ENCODE measurements at regions not wholly inside any gene's neighbourhood (a gene's known extent, or its start where the extent isn't known, plus 50 kb on each side); places are given as distances from the start of the nearest gene placed in this dataset.

- DNase-seq (no peak), ATAC-seq (no peak)
- H3K27me3 ChIP-seq: no peaks in the 10 kb centered on the region
- no peak overlapping the region for H3K27ac ChIP-seq
- 61% methylated on average over 3 of the region's 3 CpGs for WGBS (ENCODE audit: insufficient coverage, low coverage, low lambda C conversion rate, missing lambda C conversion rate)
- no peaks in the 10 kb centered on the region for H3K36me3 ChIP-seq
- intact Hi-C loops (cut with DNase I): no loop called here
- H3K4me1 ChIP-seq: no peaks in the 10 kb centered on the region
- no peaks in the 10 kb centered on the region for H3K9me3 ChIP-seq
- TF ChIP-seq CTCF (IDR thresholded peaks at IDR 0.05) (no peak), POLR2A (IDR thresholded peaks at IDR 0.05) (no peak)
- no peak overlapping the region for H3K4me3 ChIP-seq
Measured at GRCh38 chr10:23820792-23821191, 381.9 kb downstream of the OTUD1 start.

- Histone ChIP-seq H3K4me1 (no peaks in the 10 kb centered on the region), H3K36me3 (no peaks in the 10 kb centered on the region), H3K4me3 (no peak overlapping the region), H3K27ac (no peak overlapping the region), H3K27me3 (no peaks in the 10 kb centered on the region), H3K9me3 (no peaks in the 10 kb centered on the region)
- 59% methylated on average over 4 of the region's 4 CpGs for WGBS (ENCODE audit: insufficient coverage, low coverage, low lambda C conversion rate, missing lambda C conversion rate)
- TF ChIP-seq CTCF (IDR thresholded peaks at IDR 0.05): no peak
- no peak for TF ChIP-seq POLR2A (IDR thresholded peaks at IDR 0.05)
- ATAC-seq (no peak), DNase-seq (no peak)
- intact Hi-C loops (cut with DNase I): no loop called here
Measured at GRCh38 chr10:23824822-23825221, 384.1 kb upstream of the KIAA1217 start.

- H3K36me3 ChIP-seq: no peaks in the 10 kb centered on the region
- H3K4me3 ChIP-seq: no peak overlapping the region
- H3K9me3 ChIP-seq: no peaks in the 10 kb centered on the region
- intact Hi-C loops (cut with DNase I): no loop called here
- ATAC-seq: peak in 2 of 4 donors; percentile 28 to 37
- H3K27ac ChIP-seq: no peak overlapping the region
- TF ChIP-seq CTCF (IDR thresholded peaks at IDR 0.05) (no peak), POLR2A (IDR thresholded peaks at IDR 0.05) (no peak)
- H3K27me3 ChIP-seq: no peaks in the 10 kb centered on the region
- DNase-seq: no peak
- H3K4me1 ChIP-seq: no peaks in the 10 kb centered on the region
- 20% methylated on average over 6 of the region's 9 CpGs for WGBS (ENCODE audit: insufficient coverage, low coverage, low lambda C conversion rate, missing lambda C conversion rate)
Measured at GRCh38 chr10:23826421-23826820, 382.5 kb upstream of the KIAA1217 start.

GRCh38 chr10:23829556-23829955, 379.4 kb upstream of the KIAA1217 start:
- Histone ChIP-seq H3K4me1 (no peaks in the 10 kb centered on the region), H3K27ac (no peak overlapping the region), H3K36me3 (no peaks in the 10 kb centered on the region), H3K4me3 (no peak overlapping the region), H3K27me3 (no peaks in the 10 kb centered on the region), H3K9me3 (no peaks in the 10 kb centered on the region)
- TF ChIP-seq CTCF (IDR thresholded peaks at IDR 0.05) (no peak), POLR2A (IDR thresholded peaks at IDR 0.05) (no peak)
- DNase-seq (no peak), ATAC-seq (no peak)
- WGBS (ENCODE audit: insufficient coverage, low coverage, low lambda C conversion rate, missing lambda C conversion rate): 52% methylated on average over 2 of the region's 2 CpGs
- intact Hi-C loops (cut with DNase I): no loop called here

GRCh38 chr10:23834091-23834490, 374.8 kb upstream of the KIAA1217 start:
- no peak for DNase-seq
- TF ChIP-seq POLR2A (IDR thresholded peaks at IDR 0.05): no peak
- TF ChIP-seq CTCF (IDR thresholded peaks at IDR 0.05): no peak
- intact Hi-C loops (cut with DNase I): no loop called here
- no peaks in the 10 kb centered on the region for H3K4me1 ChIP-seq
- H3K27ac ChIP-seq: no peak overlapping the region
- no peaks in the 10 kb centered on the region for H3K27me3 ChIP-seq
- no peak for ATAC-seq
- no peak overlapping the region for H3K4me3 ChIP-seq
- no peaks in the 10 kb centered on the region for H3K36me3 ChIP-seq
- H3K9me3 ChIP-seq: no peaks in the 10 kb centered on the region
